Endothelial cell (in vitro differentiated cells): ENCODE measurements at regions not wholly inside any gene's neighbourhood (a gene's known extent, or its start where the extent isn't known, plus 50 kb on each side); places are given as distances from the start of the nearest gene placed in this dataset.

Experiments
- DNase-seq: peaks from one replicate; pipeline ENCODE4 v3.0.0; 2021; ENCODE audit warnings: low spot score
- H3K27ac Mint-ChIP-seq: one replicate; pipeline ENCODE4 v1.8.0; 2021; ENCODE audit warnings: mixed read lengths, inconsistent platforms; ENCODE audit not compliant: unreplicated experiment
- H3K27me3 Mint-ChIP-seq: one replicate; pipeline ENCODE4 v1.8.0; 2021; ENCODE audit warnings: mild to moderate bottlenecking, moderate library complexity, mixed read lengths, inconsistent platforms; ENCODE audit not compliant: unreplicated experiment
- H3K36me3 Mint-ChIP-seq: one replicate; pipeline ENCODE4 v1.8.0; 2021; ENCODE audit warnings: mild to moderate bottlenecking, low read depth, mixed read lengths, inconsistent platforms; ENCODE audit not compliant: unreplicated experiment
- H3K4me1 Mint-ChIP-seq: one replicate; pipeline ENCODE4 v1.8.0; 2021; ENCODE audit warnings: mild to moderate bottlenecking, mixed read lengths, inconsistent platforms; ENCODE audit not compliant: unreplicated experiment
- H3K4me3 Mint-ChIP-seq: one replicate; pipeline ENCODE4 v1.8.0; 2021; ENCODE audit warnings: mild to moderate bottlenecking, mixed read lengths, inconsistent platforms; ENCODE audit not compliant: unreplicated experiment
- H3K9me3 Mint-ChIP-seq: one replicate; pipeline ENCODE4 v1.8.0; 2021; ENCODE audit warnings: mixed read lengths, inconsistent platforms; ENCODE audit not compliant: unreplicated experiment
- TF ChIP-seq, protein P1 (sequence below): fragments of 200-600 bp; sonication (generic); IDR thresholded peaks from one replicate; pipeline ENCODE4 v1.5.0; 2021; ENCODE audit warnings: antibody characterized with exemption; ENCODE audit not compliant: unreplicated experiment

DNA sequence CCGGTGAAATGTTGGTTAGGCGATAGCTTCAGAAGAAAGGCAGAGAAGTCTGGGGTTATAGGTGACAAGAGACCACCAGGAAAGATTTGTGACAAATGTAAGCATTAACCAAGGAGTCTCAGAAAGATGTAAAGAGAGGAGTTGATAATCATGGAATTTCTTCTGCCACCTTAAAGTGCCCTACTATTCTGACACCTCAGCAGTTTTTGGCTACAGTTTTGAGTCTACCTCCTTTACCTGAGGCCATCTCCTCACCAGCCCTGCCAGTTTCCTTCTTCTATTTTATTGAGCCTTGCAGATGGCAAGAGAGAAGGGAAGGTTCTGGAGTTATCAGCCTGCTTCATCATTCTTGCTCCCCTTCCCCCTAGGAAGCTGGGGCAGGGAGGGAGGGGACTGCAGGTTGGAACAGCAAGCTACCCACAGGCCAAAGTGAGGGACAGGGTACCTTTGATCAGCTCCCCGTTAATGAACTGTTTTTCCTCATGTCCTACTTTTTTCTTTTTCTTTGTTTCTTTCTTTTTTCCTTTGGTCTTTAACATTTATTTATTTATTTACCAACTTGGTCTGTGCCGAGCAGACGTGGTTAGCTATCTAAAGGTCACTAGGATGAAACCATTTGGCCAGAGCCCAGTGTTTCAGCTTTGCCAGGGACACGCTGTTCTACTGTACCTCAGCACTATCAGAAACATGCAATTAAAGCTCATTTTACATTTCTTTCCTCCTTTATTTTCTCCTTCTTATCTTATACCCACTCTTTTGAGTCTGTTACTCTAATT, 438.7 kb upstream of the AR start:
- H3K27me3 Mint-ChIP-seq, result no peaks in the 10 kb centered on the region
- TF ChIP-seq, protein P1, sequence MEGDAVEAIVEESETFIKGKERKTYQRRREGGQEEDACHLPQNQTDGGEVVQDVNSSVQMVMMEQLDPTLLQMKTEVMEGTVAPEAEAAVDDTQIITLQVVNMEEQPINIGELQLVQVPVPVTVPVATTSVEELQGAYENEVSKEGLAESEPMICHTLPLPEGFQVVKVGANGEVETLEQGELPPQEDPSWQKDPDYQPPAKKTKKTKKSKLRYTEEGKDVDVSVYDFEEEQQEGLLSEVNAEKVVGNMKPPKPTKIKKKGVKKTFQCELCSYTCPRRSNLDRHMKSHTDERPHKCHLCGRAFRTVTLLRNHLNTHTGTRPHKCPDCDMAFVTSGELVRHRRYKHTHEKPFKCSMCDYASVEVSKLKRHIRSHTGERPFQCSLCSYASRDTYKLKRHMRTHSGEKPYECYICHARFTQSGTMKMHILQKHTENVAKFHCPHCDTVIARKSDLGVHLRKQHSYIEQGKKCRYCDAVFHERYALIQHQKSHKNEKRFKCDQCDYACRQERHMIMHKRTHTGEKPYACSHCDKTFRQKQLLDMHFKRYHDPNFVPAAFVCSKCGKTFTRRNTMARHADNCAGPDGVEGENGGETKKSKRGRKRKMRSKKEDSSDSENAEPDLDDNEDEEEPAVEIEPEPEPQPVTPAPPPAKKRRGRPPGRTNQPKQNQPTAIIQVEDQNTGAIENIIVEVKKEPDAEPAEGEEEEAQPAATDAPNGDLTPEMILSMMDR, result no peak
- no peak overlapping the region for H3K27ac Mint-ChIP-seq
- DNase-seq, result no peak
- H3K36me3 Mint-ChIP-seq, result no peaks in the 10 kb centered on the region
- H3K9me3 Mint-ChIP-seq, result no peaks in the 10 kb centered on the region
- H3K4me3 Mint-ChIP-seq, result no peak overlapping the region
- no peaks in the 10 kb centered on the region for H3K4me1 Mint-ChIP-seq

DNA sequence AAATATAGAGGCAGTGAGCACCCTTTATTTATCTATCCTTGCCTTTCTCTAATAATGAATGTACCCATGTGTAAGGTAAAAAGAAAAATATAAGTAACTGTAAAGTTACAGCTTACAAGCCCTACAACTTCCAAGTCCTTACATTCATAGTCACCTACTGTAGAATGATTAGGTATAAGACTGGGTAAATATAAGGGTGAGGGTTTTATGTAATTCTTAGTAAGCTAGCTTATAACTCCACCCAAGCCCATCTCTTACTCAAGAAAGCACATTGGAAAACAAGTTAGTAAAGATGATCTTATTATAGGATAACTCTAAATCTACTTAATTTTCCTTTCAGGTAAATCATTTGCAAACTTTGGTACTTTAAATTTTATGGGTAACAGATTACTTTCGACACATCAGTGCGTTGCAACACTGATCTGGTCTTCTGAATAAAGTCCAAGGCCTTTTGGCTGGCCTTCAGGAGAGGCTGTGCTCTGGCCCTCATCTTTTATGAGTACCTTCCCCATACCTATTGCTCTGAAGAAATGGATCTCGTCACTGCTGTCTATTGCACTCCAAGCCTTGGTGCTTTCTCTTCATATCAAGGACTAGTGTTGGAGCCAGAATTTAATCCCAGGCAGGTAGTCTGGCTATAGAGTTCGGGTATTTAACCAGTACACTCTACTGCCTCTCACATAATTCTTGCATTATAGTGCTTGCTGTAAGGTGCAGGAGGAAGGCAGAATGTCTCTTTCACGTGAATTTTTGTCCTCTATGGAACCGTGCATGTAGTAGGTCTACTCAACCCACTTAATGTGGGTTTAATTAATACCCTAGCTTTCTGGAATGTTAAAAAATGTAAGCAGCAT, 443.6 kb upstream of the AR start:
- Mint-ChIP-seq H3K27me3 (no peaks in the 10 kb centered on the region), H3K4me3 (no peak overlapping the region), H3K36me3 (no peaks in the 10 kb centered on the region)

DNA sequence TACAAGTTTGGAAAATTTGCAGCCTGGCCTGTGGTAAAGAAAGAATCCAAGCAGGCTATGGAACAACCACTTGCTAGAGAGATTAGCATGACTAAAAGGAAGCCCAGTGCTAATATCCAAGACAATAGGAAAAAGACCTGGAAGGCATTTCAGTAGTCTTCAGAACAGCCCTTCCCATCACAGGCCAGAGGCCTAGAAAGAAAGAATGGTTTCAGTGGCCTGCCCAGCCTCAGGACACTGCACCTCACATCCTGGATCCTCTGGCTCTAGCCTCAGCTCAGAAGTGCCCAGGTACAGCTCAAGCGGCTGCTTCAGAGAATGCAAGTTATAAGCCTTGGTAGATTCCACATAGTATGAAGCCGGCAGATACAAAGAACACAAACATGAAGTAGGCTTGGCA, 449.8 kb upstream of the AR start:
- no peaks in the 10 kb centered on the region for H3K9me3 Mint-ChIP-seq

More for the DNA sequence above, 443.6 kb upstream of the AR start:
- DNase-seq, result no peak
- TF ChIP-seq, protein P1, result no peak
- H3K27ac Mint-ChIP-seq, result no peak overlapping the region
- H3K4me1 Mint-ChIP-seq, result no peaks in the 10 kb centered on the region
- H3K9me3 Mint-ChIP-seq, result no peaks in the 10 kb centered on the region

DNA sequence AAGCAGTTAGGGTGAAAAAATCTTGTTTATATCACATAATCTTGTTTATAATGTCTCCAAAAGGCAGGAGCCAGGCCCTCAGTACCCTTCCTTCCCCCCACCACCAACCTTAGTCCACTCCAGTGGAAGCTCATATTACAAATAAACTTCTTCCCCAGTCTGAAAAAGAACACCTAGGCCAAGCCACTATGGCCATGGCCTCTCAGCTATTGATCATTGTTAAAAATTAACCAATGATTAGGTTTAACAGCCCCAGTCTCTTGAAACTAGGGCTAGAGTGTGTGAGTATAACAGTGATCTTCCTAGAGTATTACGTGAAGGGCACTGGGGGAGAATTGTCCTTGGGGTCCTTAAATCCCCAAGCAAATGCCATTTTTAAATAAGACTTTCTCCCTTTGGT, 411.9 kb upstream of the EDA2R start:
- H3K27ac Mint-ChIP-seq, result no peak overlapping the region
- no peaks in the 10 kb centered on the region for H3K4me1 Mint-ChIP-seq
- H3K4me3 Mint-ChIP-seq, result no peak overlapping the region
- no peaks in the 10 kb centered on the region for H3K36me3 Mint-ChIP-seq
- TF ChIP-seq, protein P1, result no peak
- no peaks in the 10 kb centered on the region for H3K27me3 Mint-ChIP-seq
- no peak for DNase-seq
- H3K9me3 Mint-ChIP-seq, result no peaks in the 10 kb centered on the region

More for the DNA sequence above, 449.8 kb upstream of the AR start:
- no peak overlapping the region for H3K4me3 Mint-ChIP-seq
- no peak for DNase-seq
- H3K36me3 Mint-ChIP-seq, result no peaks in the 10 kb centered on the region
- no peaks in the 10 kb centered on the region for H3K27me3 Mint-ChIP-seq
- H3K27ac Mint-ChIP-seq, result no peak overlapping the region
- no peaks in the 10 kb centered on the region for H3K4me1 Mint-ChIP-seq
- TF ChIP-seq, protein P1, result no peak

DNA sequence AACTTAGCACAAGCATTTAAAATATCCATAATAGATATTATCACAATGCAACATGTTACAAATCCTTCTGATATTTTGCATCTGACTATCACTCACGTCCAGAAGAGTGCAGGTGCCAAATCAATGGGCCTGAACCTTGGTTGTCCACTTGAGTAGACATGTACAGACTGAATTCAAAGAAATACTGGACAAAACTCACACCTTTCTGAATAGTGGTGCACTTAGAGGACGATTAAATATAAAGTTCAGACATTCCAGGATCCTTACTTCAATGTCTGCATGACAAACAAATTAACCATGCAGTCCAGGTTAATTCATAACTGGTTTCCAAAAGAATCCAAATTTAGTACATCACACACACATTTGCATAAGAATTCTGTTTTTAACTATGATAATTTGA, 406.0 kb upstream of the EDA2R start:
- H3K9me3 Mint-ChIP-seq, result no peaks in the 10 kb centered on the region
- H3K27me3 Mint-ChIP-seq, result no peaks in the 10 kb centered on the region
- DNase-seq, result no peak
- H3K4me1 Mint-ChIP-seq, result no peaks in the 10 kb centered on the region
- H3K4me3 Mint-ChIP-seq, result no peak overlapping the region
- TF ChIP-seq, protein P1, result no peak
- no peaks in the 10 kb centered on the region for H3K36me3 Mint-ChIP-seq
- H3K27ac Mint-ChIP-seq, result no peak overlapping the region
